ENCODE measurements at regions not wholly inside any gene's neighbourhood (a gene's known extent, or its start where the extent isn't known, plus 50 kb on each side); places are given as distances from the start of the nearest gene placed in this dataset.

DNA sequence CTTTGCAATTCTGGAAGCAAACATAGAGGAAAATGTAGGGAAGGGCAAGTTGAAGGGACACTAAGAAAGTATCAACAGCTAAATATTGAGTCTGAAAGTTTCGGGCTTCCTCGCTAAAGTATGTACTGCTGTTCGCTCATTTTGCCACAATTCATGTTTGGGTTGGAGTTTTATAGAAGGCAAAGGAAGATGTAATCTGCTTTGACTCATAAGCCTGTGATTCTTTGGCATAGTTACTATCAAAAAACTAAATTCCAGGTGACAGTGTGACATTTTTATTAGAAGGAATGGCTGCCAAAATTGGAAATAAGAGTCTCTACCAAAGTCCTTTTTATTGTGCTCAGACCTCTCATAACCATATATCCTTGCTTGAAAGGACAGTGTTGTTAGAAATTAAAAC, 336.7 kb upstream of the ADGRL3 start:
- Histone ChIP-seq H3K4ac (replicated peaks; ENCODE audit: insufficient read length, low read depth, low read length) (no peak overlapping the region), H4K91ac (replicated peaks; ENCODE audit: insufficient read length, low read length) (no peak overlapping the region), H3K14ac (ENCODE audit: insufficient read length) (no peak overlapping the region), H2BK15ac (ENCODE audit: low read length) (no peak overlapping the region), H2BK5ac (ENCODE audit: low read depth, low read length) (no peak overlapping the region), H3K4me3 (ENCODE audit: extremely low read depth in 1 of 4, insufficient read depth in 2 of 4, low read depth in 3 of 4, low read length in 4 of 4) (no peak overlapping the region), H2BK12ac (ENCODE audit: low read depth, low read length) (no peak overlapping the region), H3K4me2 (ENCODE audit: insufficient read depth in 1 of 2, low read depth in 2 of 2, low read length in 2 of 2) (no peak overlapping the region), H3K27ac (ENCODE audit: low read depth, low read length) (no peak overlapping the region), H3K79me1 (ENCODE audit: low read depth, low read length) (no peaks in the 10 kb centered on the region), H3K23me2 (ENCODE audit: low read depth, low read length) (no peaks in the 10 kb centered on the region), H3K27me3 (replicated peaks in 1 of 4; ENCODE audit: control insufficient read depth in 3 of 4, extremely low read depth in 1 of 4, insufficient read depth in 3 of 4, low read length in 3 of 4) (no peaks in the 10 kb centered on the region), H3K4me1 (replicated peaks in 1 of 4; ENCODE audit: control insufficient read depth in 3 of 4, insufficient read depth in 4 of 4, low read length in 3 of 4) (peaks cover 0 to 2% (median 0%) of the 10 kb centered on the region in 4 experiments; a peak in 1 of 7 replicates), H3K9me3 (ENCODE audit: insufficient read depth in 2 of 2, low read depth in 1 of 2, low read length in 1 of 2) (no peaks in the 10 kb centered on the region), H3K79me2 (ENCODE audit: control insufficient read depth in 1 of 2, insufficient read depth in 2 of 2, low read length in 2 of 2) (no peaks in the 10 kb centered on the region), H3K18ac (ENCODE audit: extremely low read depth, low read length) (no peak overlapping the region), H4K5ac (ENCODE audit: insufficient read length, low read depth, low read length) (no peak overlapping the region), H3K9ac (replicated peaks in 1 of 4; ENCODE audit: extremely low read depth in 1 of 4, low read depth in 3 of 4, low read length in 3 of 4) (no peak overlapping the region), H2AK5ac (ENCODE audit: low read depth, low read length) (no peak overlapping the region), H4K8ac (ENCODE audit: extremely low read depth, insufficient read depth, low read length) (no peak overlapping the region), H3K56ac (replicated peaks; ENCODE audit: insufficient read length, low read depth, low read length) (no peak overlapping the region), H2BK20ac (ENCODE audit: low read length) (no peak overlapping the region), H4K20me1 (replicated peaks in 1 of 2; ENCODE audit: control insufficient read depth in 1 of 2, insufficient read depth in 2 of 2, low read length in 2 of 2) (no peaks in the 10 kb centered on the region), H3K36me3 (ENCODE audit: control insufficient read depth in 2 of 4, insufficient read depth in 4 of 4, low read length in 3 of 4) (no peaks in the 10 kb centered on the region), H2AFZ (ENCODE audit: low read length) (no peak overlapping the region), H2BK120ac (replicated peaks; ENCODE audit: low read depth, low read length) (no peak overlapping the region), H3K23ac (ENCODE audit: insufficient read length) (no peak overlapping the region)
- ChIA-PET CTCF (ENCODE audit: partially characterized antibody) (no interaction called here), POLR2A (ENCODE audit: partially characterized antibody) (no interaction called here)
- FAIRE-seq, result no peak
- 91% methylated on average over 3 of the region's 3 CpGs; no CpG with 5 or more reads in 1 of the 2 experiments for WGBS, 2 experiments (ENCODE audit: extremely low coverage in 1 of 2, insufficient coverage in 1 of 2, insufficient read length in 1 of 2, insufficient replicate concordance in 2 of 2, low coverage in 1 of 2, low lambda C conversion rate in 2 of 2, missing lambda C conversion rate in 1 of 2)
- no peak for DNase-seq (ENCODE audit: low read depth in 1 of 2, low spot score in 2 of 2)
- no peak for TF ChIP-seq TCF12 (IDR thresholded peaks at IDR 0.05; ENCODE audit: low read depth, low read length)
